Stimulated activated memory B cell treated with anti-CD40 and anti-IgM and Interleukin-4, amounts not matched to agents 10 μg/mL and 1 μg/mL and 100 μg/mL, for 72 hours (primary cell): ENCODE measurements at regions not wholly inside any gene's neighbourhood (a gene's known extent, or its start where the extent isn't known, plus 50 kb on each side); places are given as distances from the start of the nearest gene placed in this dataset.
A peak's percentile ranks its signal among the peaks of the same experiment; 100 is the strongest.

Experiments used
- ATAC-seq: fragments of 150-1000 bp; cut with Tn5 transposase; 2 replicates; pipeline ENCODE4 v1.10.0; 2021
- H3K27ac Mint-ChIP-seq: one replicate; pipeline ENCODE4 v1.8.0; 2022; ENCODE audit warnings: mild to moderate bottlenecking, mixed read lengths
- H3K27me3 Mint-ChIP-seq: one replicate; pipeline ENCODE4 v1.8.0; 2022; ENCODE audit warnings: mixed read lengths
- H3K36me3 Mint-ChIP-seq: one replicate; pipeline ENCODE4 v1.8.0; 2022; ENCODE audit warnings: mixed read lengths
- H3K4me1 Mint-ChIP-seq: one replicate; pipeline ENCODE4 v1.8.0; 2022; ENCODE audit warnings: mixed read lengths
- H3K4me3 Mint-ChIP-seq: one replicate; pipeline ENCODE4 v1.8.0; 2022; ENCODE audit warnings: mild to moderate bottlenecking, moderate library complexity, mixed read lengths
- H3K9me3 Mint-ChIP-seq: one replicate; pipeline ENCODE4 v1.8.0; 2022; ENCODE audit warnings: mixed read lengths

- peaks cover 3% of the 10 kb centered on the region for H3K9me3 Mint-ChIP-seq
- H3K4me3 Mint-ChIP-seq, result no peak overlapping the region
- H3K27me3 Mint-ChIP-seq, result no peaks in the 10 kb centered on the region
- no peaks in the 10 kb centered on the region for H3K4me1 Mint-ChIP-seq
- no peak overlapping the region for H3K27ac Mint-ChIP-seq
- no peaks in the 10 kb centered on the region for H3K36me3 Mint-ChIP-seq
- ATAC-seq, result no peak
Measured at GRCh38 chr10:2658780-2659179, 408.6 kb upstream of the PFKP start.

GRCh38 chr10:2650328-2650727 is 417.0 kb upstream of the PFKP start:
- no peak for ATAC-seq
- Mint-ChIP-seq H3K4me1 (no peaks in the 10 kb centered on the region), H3K27me3 (no peaks in the 10 kb centered on the region), H3K4me3 (no peak overlapping the region), H3K27ac (no peak overlapping the region), H3K9me3 (no peaks in the 10 kb centered on the region), H3K36me3 (no peaks in the 10 kb centered on the region)

- Mint-ChIP-seq H3K27me3 (no peaks in the 10 kb centered on the region), H3K36me3 (no peaks in the 10 kb centered on the region), H3K27ac (no peak overlapping the region), H3K4me3 (no peak overlapping the region), H3K4me1 (no peaks in the 10 kb centered on the region), H3K9me3 (peaks cover 3% of the 10 kb centered on the region)
- no peak for ATAC-seq
Measured at GRCh38 chr10:2641028-2641427, 426.3 kb upstream of the PFKP start.

- H3K4me3 Mint-ChIP-seq, result no peak overlapping the region
- no peaks in the 10 kb centered on the region for H3K27me3 Mint-ChIP-seq
- no peaks in the 10 kb centered on the region for H3K4me1 Mint-ChIP-seq
- no peaks in the 10 kb centered on the region for H3K36me3 Mint-ChIP-seq
- ATAC-seq, result no peak
- no peak overlapping the region for H3K27ac Mint-ChIP-seq
- H3K9me3 Mint-ChIP-seq, result no peaks in the 10 kb centered on the region
Measured at GRCh38 chr10:2633630-2634029, 433.7 kb upstream of the PFKP start.

GRCh38 chr10:2631557-2632205 is 435.7 kb upstream of the PFKP start:
- ATAC-seq, result no peak
- no peaks in the 10 kb centered on the region for H3K36me3 Mint-ChIP-seq
- H3K27ac Mint-ChIP-seq, result no peak overlapping the region
- H3K27me3 Mint-ChIP-seq, result no peaks in the 10 kb centered on the region
- no peaks in the 10 kb centered on the region for H3K4me1 Mint-ChIP-seq
- H3K9me3 Mint-ChIP-seq, result no peaks in the 10 kb centered on the region
- H3K4me3 Mint-ChIP-seq, result no peak overlapping the region

GRCh38 chr10:2628705-2629104 is 438.6 kb upstream of the PFKP start:
- no peaks in the 10 kb centered on the region for H3K4me1 Mint-ChIP-seq

GRCh38 chr10:2627969-2628368 is 439.4 kb upstream of the PFKP start:
- no peak for ATAC-seq
- H3K9me3 Mint-ChIP-seq, result no peaks in the 10 kb centered on the region
- no peaks in the 10 kb centered on the region for H3K36me3 Mint-ChIP-seq

More at GRCh38 chr10:2628705-2629104, 438.6 kb upstream of the PFKP start:
- H3K9me3 Mint-ChIP-seq, result no peaks in the 10 kb centered on the region
- no peak overlapping the region for H3K27ac Mint-ChIP-seq
- no peaks in the 10 kb centered on the region for H3K36me3 Mint-ChIP-seq
- no peak for ATAC-seq
- no peak overlapping the region for H3K4me3 Mint-ChIP-seq
- no peaks in the 10 kb centered on the region for H3K27me3 Mint-ChIP-seq

GRCh38 chr10:2625094-2625493 is 442.3 kb upstream of the PFKP start:
- no peaks in the 10 kb centered on the region for H3K27me3 Mint-ChIP-seq
- H3K9me3 Mint-ChIP-seq, result no peaks in the 10 kb centered on the region
- no peaks in the 10 kb centered on the region for H3K4me1 Mint-ChIP-seq
- H3K36me3 Mint-ChIP-seq, result no peaks in the 10 kb centered on the region
- ATAC-seq, result no peak
- no peak overlapping the region for H3K27ac Mint-ChIP-seq
- H3K4me3 Mint-ChIP-seq, result no peak overlapping the region

More at GRCh38 chr10:2627969-2628368, 439.4 kb upstream of the PFKP start:
- Mint-ChIP-seq H3K27me3 (no peaks in the 10 kb centered on the region), H3K4me1 (no peaks in the 10 kb centered on the region), H3K27ac (no peak overlapping the region), H3K4me3 (no peak overlapping the region)

- no peak overlapping the region for H3K27ac Mint-ChIP-seq
- no peaks in the 10 kb centered on the region for H3K9me3 Mint-ChIP-seq
- H3K4me1 Mint-ChIP-seq, result no peaks in the 10 kb centered on the region
- no peak overlapping the region for H3K4me3 Mint-ChIP-seq
- no peaks in the 10 kb centered on the region for H3K36me3 Mint-ChIP-seq
- H3K27me3 Mint-ChIP-seq, result no peaks in the 10 kb centered on the region
- peak; percentile 36 for ATAC-seq
Measured at GRCh38 chr10:2623675-2624274, 443.6 kb upstream of the PFKP start.

GRCh38 chr10:2620827-2621521 is 446.4 kb upstream of the PFKP start:
- H3K27me3 Mint-ChIP-seq, result no peaks in the 10 kb centered on the region

GRCh38 chr10:2619916-2620315 is 447.4 kb upstream of the PFKP start:
- no peaks in the 10 kb centered on the region for H3K36me3 Mint-ChIP-seq

More at GRCh38 chr10:2620827-2621521, 446.4 kb upstream of the PFKP start:
- Mint-ChIP-seq H3K4me3 (no peak overlapping the region), H3K36me3 (no peaks in the 10 kb centered on the region), H3K9me3 (no peaks in the 10 kb centered on the region), H3K4me1 (no peaks in the 10 kb centered on the region), H3K27ac (no peak overlapping the region)
- ATAC-seq, result no peak

GRCh38 chr10:2619472-2619871 is 447.9 kb upstream of the PFKP start:
- H3K27ac Mint-ChIP-seq, result no peak overlapping the region
- ATAC-seq, result no peak
- no peaks in the 10 kb centered on the region for H3K36me3 Mint-ChIP-seq
- no peaks in the 10 kb centered on the region for H3K27me3 Mint-ChIP-seq
- no peaks in the 10 kb centered on the region for H3K9me3 Mint-ChIP-seq
- no peaks in the 10 kb centered on the region for H3K4me1 Mint-ChIP-seq
- H3K4me3 Mint-ChIP-seq, result no peak overlapping the region

More at GRCh38 chr10:2619916-2620315, 447.4 kb upstream of the PFKP start:
- no peaks in the 10 kb centered on the region for H3K9me3 Mint-ChIP-seq
- H3K4me1 Mint-ChIP-seq, result no peaks in the 10 kb centered on the region
- H3K27me3 Mint-ChIP-seq, result no peaks in the 10 kb centered on the region
- ATAC-seq, result no peak
- no peak overlapping the region for H3K27ac Mint-ChIP-seq
- H3K4me3 Mint-ChIP-seq, result no peak overlapping the region

- Mint-ChIP-seq H3K9me3 (no peaks in the 10 kb centered on the region), H3K27me3 (no peaks in the 10 kb centered on the region), H3K36me3 (no peaks in the 10 kb centered on the region), H3K4me3 (no peak overlapping the region), H3K27ac (no peak overlapping the region), H3K4me1 (no peaks in the 10 kb centered on the region)
- no peak for ATAC-seq
Measured at GRCh38 chr10:2618690-2619089, 448.7 kb upstream of the PFKP start.

- Mint-ChIP-seq H3K4me3 (no peak overlapping the region), H3K4me1 (no peaks in the 10 kb centered on the region), H3K36me3 (no peaks in the 10 kb centered on the region), H3K27ac (no peak overlapping the region), H3K9me3 (peaks cover 5% of the 10 kb centered on the region), H3K27me3 (no peaks in the 10 kb centered on the region)
- ATAC-seq, result no peak
Measured at GRCh38 chr10:2616215-2616614, 451.1 kb upstream of the PFKP start.

- ATAC-seq, result no peak
- no peaks in the 10 kb centered on the region for H3K36me3 Mint-ChIP-seq
- no peak overlapping the region for H3K4me3 Mint-ChIP-seq
- H3K27me3 Mint-ChIP-seq, result peaks cover 10% of the 10 kb centered on the region
- H3K9me3 Mint-ChIP-seq, result peaks cover 5% of the 10 kb centered on the region
- no peak overlapping the region for H3K27ac Mint-ChIP-seq
- no peaks in the 10 kb centered on the region for H3K4me1 Mint-ChIP-seq
Measured at GRCh38 chr10:2611603-2612002, 455.7 kb upstream of the PFKP start.

- H3K27me3 Mint-ChIP-seq, result peaks cover 10% of the 10 kb centered on the region
- H3K4me3 Mint-ChIP-seq, result no peak overlapping the region
- H3K4me1 Mint-ChIP-seq, result no peaks in the 10 kb centered on the region
- peaks cover 5% of the 10 kb centered on the region for H3K9me3 Mint-ChIP-seq
- H3K27ac Mint-ChIP-seq, result no peak overlapping the region
- no peak for ATAC-seq
- H3K36me3 Mint-ChIP-seq, result no peaks in the 10 kb centered on the region
Measured at GRCh38 chr10:2610946-2611345, 456.4 kb upstream of the PFKP start.
